B cell (primary cell): ENCODE measurements at regions not wholly inside any gene's neighbourhood (a gene's known extent, or its start where the extent isn't known, plus 50 kb on each side); places are given as distances from the start of the nearest gene placed in this dataset.

Source experiments
- ATAC-seq: fragments of 200-7000 bp; cut with Tn5 transposase; one replicate; pipeline ENCODE4 v1.10.0; 2021; ENCODE audit warnings: low read depth, mild to moderate bottlenecking, moderate number of reproducible peaks, moderate library complexity
- CTCF ChIA-PET: fragments of 350-600 bp; sonication (Branson Sonifier 250); formaldehyde crosslinking; loops from one replicate; lab custom pipeline; 2021; ENCODE audit warnings: antibody characterized with exemption, inconsistent platforms; lab: Charles Lee
- POLR2A ChIA-PET: fragments of 350-600 bp; sonication (Branson Sonifier 250); formaldehyde crosslinking; loops from one replicate; lab custom pipeline; 2021; ENCODE audit warnings: antibody characterized with exemption; lab: Charles Lee
- DNase-seq: peaks from one replicate; pipeline ENCODE4 v3.0.0; 2013
- H2AFZ ChIP-seq: 2 replicates; pipeline ENCODE4 v1.6.1; 2012; ENCODE audit warnings: mild to moderate bottlenecking, low read depth, low read length; ENCODE audit not compliant: insufficient read depth, poor library complexity, severe bottlenecking
- H3K27ac ChIP-seq, 2 donors: 1 replicate in 1 of 2; 2 replicates in 1 of 2; pipeline ENCODE4 v1.5.1; 2012 to 2013; ENCODE audit warnings: low read length in 2 of 2, mild to moderate bottlenecking in 2 of 2, moderate library complexity in 1 of 2
- H3K27me3 ChIP-seq, 4 experiments: fragments of 200-600 bp in 1 of 4; sonication (generic) in 1 of 4; replicated peaks in 1 of 4; 1 replicate in 2 of 4; 2 replicates in 2 of 4; pipeline versions ENCODE4 v1.6.1 to v1.7.0; 2013 to 2016; ENCODE audit warnings: low read length in 3 of 4, mild to moderate bottlenecking in 2 of 4, mixed read lengths in 1 of 4, moderate library complexity in 1 of 4; ENCODE audit not compliant: insufficient read depth in 4 of 4, control insufficient read depth in 3 of 4; ENCODE audit errors: control extremely low read depth in 1 of 4
- H3K36me3 ChIP-seq, 2 experiments: replicated peaks in 1 of 2; 1 replicate in 1 of 2; 2 replicates in 1 of 2; pipeline versions ENCODE4 v1.6.1 to v1.7.1; 2013; ENCODE audit warnings: low read length in 1 of 2; ENCODE audit not compliant: insufficient read depth in 2 of 2, control insufficient read depth in 1 of 2; ENCODE audit errors: control extremely low read depth in 1 of 2, extremely low read depth in 1 of 2
- H3K4me1 ChIP-seq, 2 donors: fragments of 200-600 bp in 1 of 2; sonication (generic) in 1 of 2; 1 replicate in 1 of 2; 2 replicates in 1 of 2; pipeline versions ENCODE4 v1.5.1 to v1.6.1; 2013 to 2017; ENCODE audit warnings: low read length in 2 of 2; ENCODE audit not compliant: control insufficient read depth in 2 of 2, insufficient read depth in 2 of 2
- H3K4me2 ChIP-seq: replicated peaks from 2 replicates; pipeline ENCODE3; 2012; ENCODE audit warnings: mild to moderate bottlenecking, low read depth, low read length; ENCODE audit not compliant: poor library complexity, severe bottlenecking
- H3K4me3 ChIP-seq, 5 experiments: fragments of 200-600 bp in 1 of 5; sonication (generic) in 1 of 5; 1 replicate in 3 of 5; 2 replicates in 2 of 5; pipeline versions ENCODE4 v1.5.1 to v1.7.0; 2011 to 2016; ENCODE audit warnings: low read length in 4 of 5, mild to moderate bottlenecking in 4 of 5, low read depth in 2 of 5, control low read depth in 1 of 5, moderate library complexity in 1 of 5; ENCODE audit not compliant: insufficient read depth in 1 of 5; ENCODE audit errors: control extremely low read depth in 1 of 5, extremely low read depth in 1 of 5
- H3K79me2 ChIP-seq: fragments of 200-600 bp; sonication (generic); one replicate; pipeline ENCODE4 v1.6.0; 2016; ENCODE audit warnings: low read length; ENCODE audit not compliant: control insufficient read depth, insufficient read depth
- H3K9ac ChIP-seq: fragments of 200-600 bp; sonication (generic); 2 replicates; pipeline ENCODE4 v1.6.1; 2017; ENCODE audit warnings: mild to moderate bottlenecking, low read length, moderate library complexity
- H3K9me3 ChIP-seq, 3 donors: one replicate each; pipeline versions ENCODE4 v1.6.1 to v1.7.1; 2013; ENCODE audit warnings: low read length in 2 of 3; ENCODE audit not compliant: control insufficient read depth in 2 of 3, insufficient read depth in 1 of 3; ENCODE audit errors: control extremely low read depth in 1 of 3
- H4K20me1 ChIP-seq: 2 replicates; pipeline ENCODE4 v1.6.0; 2012; ENCODE audit warnings: mild to moderate bottlenecking, low read length; ENCODE audit not compliant: insufficient read depth, control insufficient read depth, poor library complexity, severe bottlenecking
- H3K27ac Mint-ChIP-seq: one replicate; pipeline ENCODE4 v1.8.0; 2021; ENCODE audit warnings: mixed read lengths
- H3K27me3 Mint-ChIP-seq: one replicate; pipeline ENCODE4 v1.8.0; 2021; ENCODE audit warnings: mixed read lengths
- H3K4me1 Mint-ChIP-seq: one replicate; pipeline ENCODE4 v1.8.0; 2021; ENCODE audit warnings: mixed read lengths
- H3K4me3 Mint-ChIP-seq: one replicate; pipeline ENCODE4 v1.8.0; 2021; ENCODE audit warnings: mixed read lengths
- H3K9me3 Mint-ChIP-seq: one replicate; pipeline ENCODE4 v1.8.0; 2022; ENCODE audit warnings: mixed read lengths; ENCODE audit not compliant: insufficient read depth
- CTCF ChIP-seq: fragments of 200-600 bp; IDR thresholded peaks from one replicate; pipeline ENCODE4 v1.8.0; 2022; ENCODE audit warnings: antibody characterized with exemption, mild to moderate bottlenecking
- EZH2 ChIP-seq: IDR thresholded peaks from 2 replicates; pipeline ENCODE4 v1.6.1; 2012; ENCODE audit warnings: borderline replicate concordance, low read depth, mild to moderate bottlenecking, moderate library complexity, low read length; ENCODE audit not compliant: insufficient read depth, poor library complexity, severe bottlenecking
- WGBS: methylation state at CpG from one replicate; pipeline ENCODE4 v1.1.5; 2013; ENCODE audit warnings: missing lambda C conversion rate; ENCODE audit not compliant: insufficient coverage; 5-methylcytosine and 5-hydroxymethylcytosine counted together
- intact Hi-C: fragments of 100-400 bp; cut with micrococcal nuclease; formaldehyde crosslinking; loops from one replicate; pipeline ENCODE4 v1.10.0; 2022

GRCh38 chr19:31015778-31016177 lies 333.5 kb downstream of the TSHZ3 start:
- no peak for ATAC-seq
- Mint-ChIP-seq H3K9me3 (peaks cover 7% of the 10 kb centered on the region), H3K27ac (no peak overlapping the region), H3K4me3 (no peak overlapping the region), H3K4me1 (no peaks in the 10 kb centered on the region), H3K27me3 (no peaks in the 10 kb centered on the region)
- ChIA-PET CTCF (no interaction called here), POLR2A (no interaction called here)
- Histone ChIP-seq H3K4me3 (no peak overlapping the region), H3K4me1 (no peaks in the 10 kb centered on the region), H3K36me3 (no peaks in the 10 kb centered on the region), H2AFZ (no peak overlapping the region), H4K20me1 (no peaks in the 10 kb centered on the region), H3K9me3 (peaks cover 0 to 8% (median 2%) of the 10 kb centered on the region in 3 donors), H3K4me2 (no peak overlapping the region), H3K27ac (no peak overlapping the region), H3K27me3 (no peaks in the 10 kb centered on the region), H3K79me2 (no peaks in the 10 kb centered on the region), H3K9ac (no peak overlapping the region)
- WGBS = 10% methylated on average over 4 of the region's 4 CpGs
- intact Hi-C loops = no loop called here
- TF ChIP-seq EZH2 (no peak), CTCF (no peak)
- no peak for DNase-seq

- peaks cover 0 to 8% (median 0%) of the 10 kb centered on the region in 3 donors for H3K9me3 ChIP-seq
- H3K9ac ChIP-seq = no peak overlapping the region
- H2AFZ ChIP-seq = no peak overlapping the region
- intact Hi-C loops = no loop called here
- CTCF ChIA-PET = no interaction called here
- no peak overlapping the region for H3K4me3 ChIP-seq
- no peak overlapping the region for H3K27ac ChIP-seq
- no peaks in the 10 kb centered on the region for H3K4me1 ChIP-seq
- DNase-seq = no peak
- H3K4me2 ChIP-seq = no peak overlapping the region
- POLR2A ChIA-PET = no interaction called here
- ATAC-seq = no peak
- H4K20me1 ChIP-seq = no peaks in the 10 kb centered on the region
- Mint-ChIP-seq H3K9me3 (peaks cover 3% of the 10 kb centered on the region), H3K27me3 (no peaks in the 10 kb centered on the region), H3K27ac (no peak overlapping the region), H3K4me1 (no peaks in the 10 kb centered on the region), H3K4me3 (no peak overlapping the region)
- H3K79me2 ChIP-seq = no peaks in the 10 kb centered on the region
- H3K27me3 ChIP-seq = no peaks in the 10 kb centered on the region
- TF ChIP-seq EZH2 (no peak), CTCF (no peak)
- no peaks in the 10 kb centered on the region for H3K36me3 ChIP-seq
Observed at GRCh38 chr19:31014668-31015067, 334.6 kb downstream of the TSHZ3 start.
